ENCODE measurements at regions not wholly inside any gene's neighbourhood (a gene's known extent, or its start where the extent isn't known, plus 50 kb on each side); places are given as distances from the start of the nearest gene placed in this dataset.

DNA sequence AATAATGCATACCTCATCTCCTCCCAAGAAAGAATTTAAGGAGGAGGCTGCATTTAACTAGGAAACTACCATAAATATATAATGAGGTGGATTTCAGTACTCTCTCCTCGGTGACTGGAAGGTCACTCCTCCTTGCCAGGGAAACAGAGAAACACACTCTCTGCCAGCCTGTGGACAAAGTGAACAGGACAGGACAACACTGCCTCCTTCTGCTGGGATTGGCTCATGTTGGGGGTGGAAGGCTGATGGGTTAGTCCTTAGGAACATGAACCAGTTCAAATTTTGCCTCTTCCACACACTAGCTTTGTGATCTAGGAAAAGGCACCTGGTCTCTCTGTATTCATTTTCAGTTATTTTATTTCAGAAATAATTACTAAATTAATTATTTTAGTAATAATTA, 50.6 kb upstream of the STEAP4 start:
- H4K91ac ChIP-seq (ENCODE audit: insufficient read length, low read depth, low read length): no peak overlapping the region
- H3T11ph ChIP-seq (ENCODE audit: low read length): no peak overlapping the region
- TF ChIP-seq, protein P1, sequence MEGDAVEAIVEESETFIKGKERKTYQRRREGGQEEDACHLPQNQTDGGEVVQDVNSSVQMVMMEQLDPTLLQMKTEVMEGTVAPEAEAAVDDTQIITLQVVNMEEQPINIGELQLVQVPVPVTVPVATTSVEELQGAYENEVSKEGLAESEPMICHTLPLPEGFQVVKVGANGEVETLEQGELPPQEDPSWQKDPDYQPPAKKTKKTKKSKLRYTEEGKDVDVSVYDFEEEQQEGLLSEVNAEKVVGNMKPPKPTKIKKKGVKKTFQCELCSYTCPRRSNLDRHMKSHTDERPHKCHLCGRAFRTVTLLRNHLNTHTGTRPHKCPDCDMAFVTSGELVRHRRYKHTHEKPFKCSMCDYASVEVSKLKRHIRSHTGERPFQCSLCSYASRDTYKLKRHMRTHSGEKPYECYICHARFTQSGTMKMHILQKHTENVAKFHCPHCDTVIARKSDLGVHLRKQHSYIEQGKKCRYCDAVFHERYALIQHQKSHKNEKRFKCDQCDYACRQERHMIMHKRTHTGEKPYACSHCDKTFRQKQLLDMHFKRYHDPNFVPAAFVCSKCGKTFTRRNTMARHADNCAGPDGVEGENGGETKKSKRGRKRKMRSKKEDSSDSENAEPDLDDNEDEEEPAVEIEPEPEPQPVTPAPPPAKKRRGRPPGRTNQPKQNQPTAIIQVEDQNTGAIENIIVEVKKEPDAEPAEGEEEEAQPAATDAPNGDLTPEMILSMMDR (conservative IDR thresholded peaks at IDR 0.05): peak; percentile 42; the same call in 2 of the 3 replicates
- no peak overlapping the region for H2BK5ac ChIP-seq (ENCODE audit: insufficient read length, low read length)
- no peak overlapping the region for H2BK120ac ChIP-seq (ENCODE audit: low read depth, low read length, poor library complexity, severe bottlenecking)
- H2AFZ ChIP-seq (ENCODE audit: low read length): no peak overlapping the region
- Mint-ChIP-seq H3K27me3 (ENCODE audit: low read depth) (no peaks in the 10 kb centered on the region), H3K27ac (no peak overlapping the region), H3K4me3 (no peak overlapping the region), H3K4me1 (0 out of 4 replicates have a peak, but pooled peaks cover 0 to 3% of the 10 kb centered on the region in 2 experiments), H3K9me3 (no peaks in the 10 kb centered on the region), H3K36me3 (ENCODE audit: insufficient read depth in 1 of 3, low read depth in 3 of 3) (no peaks in the 10 kb centered on the region)
- no peak for DNase-seq
- no CpG with 5 or more reads among the region's 1 CpG for WGBS (ENCODE audit: extremely low coverage, insufficient read length, low lambda C conversion rate)
- no peaks in the 10 kb centered on the region for H3K79me2 ChIP-seq (ENCODE audit: insufficient read depth, low read length)
- H4K5ac ChIP-seq (ENCODE audit: insufficient read length, low read depth, low read length): no peak overlapping the region
- no peaks in the 10 kb centered on the region for H4K20me1 ChIP-seq (ENCODE audit: control insufficient read depth, insufficient read depth, insufficient read length)
- H3K27ac ChIP-seq (ENCODE audit: insufficient read length, low read depth, low read length): no peak overlapping the region
- H3K9me3 ChIP-seq (ENCODE audit: control insufficient read depth, low read depth, low read length): no peaks in the 10 kb centered on the region
- no peak overlapping the region for H2AK5ac ChIP-seq (ENCODE audit: insufficient read length, low read length)
- no peak overlapping the region for H2BK12ac ChIP-seq (ENCODE audit: insufficient read length, low read depth, low read length)
- H3K56ac ChIP-seq (ENCODE audit: insufficient read length, low read depth, low read length): no peak overlapping the region
- H3K23ac ChIP-seq (ENCODE audit: insufficient read length, low read depth, low read length): no peak overlapping the region
- H4K8ac ChIP-seq (replicated peaks; ENCODE audit: insufficient read length, low read depth, low read length): no peak overlapping the region
- H3K18ac ChIP-seq (ENCODE audit: insufficient read length, low read depth, low read length): no peak overlapping the region
- H3K14ac ChIP-seq (ENCODE audit: insufficient read depth, low read length): no peak overlapping the region
- H3K4ac ChIP-seq (ENCODE audit: low read depth, low read length): no peak overlapping the region
- H3K27me3 ChIP-seq (ENCODE audit: insufficient read depth, low read length): no peaks in the 10 kb centered on the region
- no peaks in the 10 kb centered on the region; the same call in none of the 2 replicates for H3K4me1 ChIP-seq (ENCODE audit: insufficient read depth, low read length)
- H3K79me1 ChIP-seq (ENCODE audit: insufficient read depth, low read depth, low read length, poor library complexity, severe bottlenecking): no peaks in the 10 kb centered on the region
- no peak overlapping the region for H2BK15ac ChIP-seq (ENCODE audit: low read depth, low read length)
- no peak overlapping the region for H2BK20ac ChIP-seq (ENCODE audit: low read depth, low read length, poor library complexity, severe bottlenecking)
- H3K4me2 ChIP-seq (ENCODE audit: insufficient read depth, insufficient read length, low read length): no peak overlapping the region
- H3K9ac ChIP-seq (ENCODE audit: extremely low read depth, insufficient read length, low read length): no peak overlapping the region
- H3K23me2 ChIP-seq (ENCODE audit: insufficient read length, low read depth, low read length, poor library complexity, severe bottlenecking): no peaks in the 10 kb centered on the region
